Iris pigment epithelial cell (primary cell): ENCODE measurements at regions not wholly inside any gene's neighbourhood (a gene's known extent, or its start where the extent isn't known, plus 50 kb on each side); places are given as distances from the start of the nearest gene placed in this dataset.

Source experiments
- DNase-seq: peaks from one replicate; pipeline ENCODE4 v3.0.0-alpha.2; 2011; ENCODE audit warnings: low read depth

DNA sequence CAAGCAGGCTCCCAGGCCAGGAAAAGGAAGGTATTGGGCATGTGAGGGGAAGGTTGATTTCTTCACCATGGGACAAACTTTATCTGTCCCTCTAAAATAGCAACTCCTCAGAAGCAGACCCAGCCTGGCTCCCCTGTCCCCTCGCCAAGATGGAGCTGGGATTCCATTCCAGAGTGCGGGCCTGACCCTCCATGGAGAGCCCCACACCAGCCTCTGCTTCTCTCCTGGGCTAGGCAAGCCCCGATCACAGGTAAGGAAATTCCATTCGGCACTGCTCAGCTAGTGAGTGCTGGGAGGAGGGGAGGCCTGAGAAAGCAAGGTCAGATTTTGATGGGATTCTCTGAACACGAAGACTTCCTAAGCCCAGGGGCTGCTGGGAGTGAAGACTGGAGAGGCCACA, 98.4 kb downstream of the EFNB1 start:
- DNase-seq, result no peak

DNA sequence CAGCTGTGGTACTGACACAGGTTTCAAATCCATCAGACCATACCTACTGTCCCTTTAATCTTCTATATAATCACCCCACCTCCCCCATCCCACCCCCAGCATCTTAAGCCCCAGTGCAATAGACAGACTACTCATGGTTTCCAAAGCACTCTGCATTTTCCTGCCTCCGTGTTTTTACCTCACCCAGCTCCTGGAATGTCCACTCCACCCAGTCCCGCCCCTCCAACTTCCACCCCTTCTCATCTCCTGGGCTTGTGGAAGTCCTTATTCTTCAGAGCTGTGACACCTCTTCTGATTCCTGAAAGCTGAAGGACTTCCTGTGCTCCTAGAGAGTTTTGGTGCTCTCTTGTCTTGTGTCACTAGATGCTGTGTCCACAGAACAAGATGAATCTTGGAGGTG, 94.3 kb downstream of the EFNB1 start:
- no peak for DNase-seq

DNA sequence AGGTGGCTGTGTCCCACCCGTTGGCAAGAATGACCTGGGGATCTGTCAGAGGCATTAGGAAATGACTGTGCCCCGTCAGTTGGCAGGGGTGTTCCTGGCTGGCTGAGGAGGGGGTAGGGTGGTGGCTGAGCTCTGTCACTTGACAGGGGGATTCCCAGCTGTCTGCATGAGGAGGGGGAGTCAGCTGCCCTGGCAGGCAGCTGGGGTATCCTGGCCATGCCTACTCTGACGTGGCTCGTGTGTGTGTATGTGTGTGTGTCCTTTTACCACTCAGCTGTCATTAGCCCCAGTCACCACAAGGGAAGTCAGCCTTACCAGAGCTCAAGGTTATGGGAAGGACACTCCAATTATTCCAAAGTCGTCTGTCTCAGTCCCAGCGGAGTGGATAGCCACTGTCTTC, 93.2 kb downstream of the EFNB1 start:
- no peak for DNase-seq

DNA sequence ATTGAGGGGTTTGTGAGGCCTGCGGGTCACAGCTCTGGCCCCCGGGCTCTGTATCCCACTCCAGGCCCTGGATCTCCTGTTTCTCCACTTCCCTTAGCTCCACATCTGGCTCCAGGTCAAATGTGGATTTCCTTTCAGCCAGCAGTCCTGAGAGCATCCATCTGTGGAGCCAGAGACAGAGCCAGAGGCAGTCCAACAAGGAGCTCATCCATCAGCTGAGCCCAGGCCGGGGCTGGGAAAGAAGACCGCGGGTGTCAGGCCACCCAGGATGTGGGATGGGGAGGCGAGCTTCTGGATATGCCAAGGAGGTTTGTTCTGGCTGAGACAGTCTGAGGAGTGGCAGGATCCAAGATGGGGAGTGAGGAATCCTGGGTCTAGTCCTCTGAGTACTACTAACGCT, 91.7 kb downstream of the EFNB1 start:
- DNase-seq, result no peak

DNA sequence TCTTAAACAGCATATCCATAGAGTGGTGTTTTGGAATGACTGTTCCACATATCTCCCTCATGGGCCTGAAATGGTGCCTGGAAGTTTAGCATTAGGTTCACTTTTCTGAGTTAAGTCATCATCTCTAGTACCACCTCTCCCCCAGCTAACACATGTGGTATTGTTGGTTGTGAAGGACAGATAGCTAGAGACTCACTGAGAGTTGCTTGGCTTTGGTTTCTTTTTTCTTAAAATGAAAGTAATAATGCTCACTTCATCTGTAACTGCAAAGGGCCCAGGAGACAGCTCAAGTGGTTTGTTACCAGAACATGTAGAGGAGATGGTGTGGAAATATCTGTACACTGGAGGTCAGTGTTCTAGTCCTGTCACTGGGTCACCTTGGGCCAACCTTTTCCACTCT, 90.9 kb downstream of the EFNB1 start:
- DNase-seq, result no peak

DNA sequence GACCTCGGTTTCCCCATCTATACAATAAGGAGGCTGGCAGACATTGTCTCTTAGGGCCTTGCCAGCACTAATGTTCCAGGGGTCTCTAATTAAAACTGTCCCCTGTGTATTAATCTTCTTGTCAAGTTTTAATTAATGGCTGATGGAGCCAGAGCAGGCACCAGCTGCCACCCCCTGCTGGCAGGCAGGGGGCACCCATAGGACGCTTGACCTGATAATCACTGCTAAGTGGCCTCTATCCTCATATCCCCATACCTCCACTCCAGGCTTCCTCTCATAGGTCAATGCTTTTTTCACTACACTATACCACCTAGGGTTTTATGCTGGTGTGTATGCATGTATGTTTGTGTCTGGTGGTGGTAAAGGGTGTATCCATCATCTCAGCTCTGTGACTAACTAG, 89.4 kb downstream of the EFNB1 start:
- DNase-seq, result no peak

DNA sequence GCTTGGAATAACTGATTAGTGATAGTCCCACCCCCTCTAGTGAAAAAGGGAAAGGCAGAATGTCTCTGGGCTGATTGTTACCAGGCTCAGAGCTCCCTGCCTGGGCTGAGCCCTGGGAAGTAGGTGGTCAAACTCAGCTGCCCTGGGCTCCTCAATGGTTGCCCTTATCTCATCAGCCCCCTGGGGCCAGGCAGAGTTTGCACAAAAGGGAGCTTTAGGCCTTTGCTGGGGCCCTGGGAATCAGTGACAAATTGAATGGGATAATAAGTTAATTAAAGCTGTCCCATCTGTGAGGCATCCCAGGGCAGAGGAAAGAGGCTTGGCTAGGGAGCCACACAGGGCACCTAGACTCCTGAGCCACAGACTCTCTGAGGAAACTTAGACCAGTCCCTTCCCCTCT, 89.0 kb downstream of the EFNB1 start:
- no peak for DNase-seq

DNA sequence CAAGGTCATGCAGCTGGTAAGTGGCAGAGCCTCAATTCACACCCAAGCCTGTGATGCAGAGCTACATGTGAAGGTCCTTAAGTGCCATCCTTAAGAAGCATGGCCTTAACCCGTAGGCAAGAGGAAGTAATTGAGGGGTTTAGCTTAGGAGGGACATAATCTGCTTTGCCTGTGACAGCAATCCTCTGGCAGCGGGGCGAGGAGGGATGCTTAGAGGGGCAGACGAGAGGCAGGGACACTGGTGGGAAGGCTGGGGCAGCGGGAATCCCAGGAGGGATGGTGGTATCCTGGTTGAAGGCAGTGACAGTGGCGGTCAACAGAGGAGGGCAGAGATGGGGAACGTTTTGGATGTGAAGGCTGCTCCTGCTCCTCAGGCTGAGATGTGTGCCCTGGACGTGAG, 88.1 kb downstream of the EFNB1 start:
- no peak for DNase-seq

DNA sequence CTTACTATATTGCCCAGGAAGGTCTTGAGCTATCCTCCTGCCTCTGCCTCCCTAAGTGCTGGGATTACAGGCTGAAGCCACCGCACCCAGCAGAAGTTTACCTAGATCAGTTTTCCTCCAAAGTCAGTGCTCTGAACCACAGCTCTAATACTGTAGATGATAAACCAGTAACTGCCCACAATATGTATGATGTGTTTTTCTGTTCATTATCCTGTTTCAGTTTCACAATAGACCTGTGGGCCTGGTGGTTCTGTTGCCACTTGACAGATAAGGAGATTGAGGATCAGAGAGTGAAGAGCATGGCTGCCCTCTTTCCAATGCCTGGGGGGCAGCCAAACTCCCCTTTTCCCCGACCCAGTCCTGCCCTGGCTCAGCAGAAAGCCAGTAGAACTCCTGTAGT, 87.0 kb downstream of the EFNB1 start:
- DNase-seq, result no peak

DNA sequence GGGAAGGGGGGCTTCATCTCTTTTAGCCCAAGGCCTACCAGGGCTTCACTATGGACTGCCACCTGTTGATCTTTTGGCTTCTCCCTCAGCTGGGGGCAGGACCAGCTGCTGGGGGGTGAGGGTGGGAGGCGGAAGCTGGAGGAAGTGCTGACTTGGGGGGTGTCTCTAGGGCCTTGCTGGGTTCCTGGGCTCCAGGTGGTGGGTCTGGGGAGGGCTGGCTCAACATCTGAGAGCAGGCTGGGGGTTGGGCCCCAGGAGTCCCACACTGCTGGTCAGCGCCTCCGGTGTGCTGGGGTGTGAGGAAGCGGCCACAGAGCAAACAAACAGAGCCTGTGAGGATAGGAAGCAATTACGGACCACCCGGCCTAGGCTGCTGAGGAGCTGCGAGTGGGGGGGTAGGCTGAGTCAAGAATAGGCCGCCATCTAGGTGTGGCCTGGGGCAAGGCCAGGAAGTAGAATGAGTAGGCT, 85.7 kb downstream of the EFNB1 start:
- DNase-seq, result no peak

DNA sequence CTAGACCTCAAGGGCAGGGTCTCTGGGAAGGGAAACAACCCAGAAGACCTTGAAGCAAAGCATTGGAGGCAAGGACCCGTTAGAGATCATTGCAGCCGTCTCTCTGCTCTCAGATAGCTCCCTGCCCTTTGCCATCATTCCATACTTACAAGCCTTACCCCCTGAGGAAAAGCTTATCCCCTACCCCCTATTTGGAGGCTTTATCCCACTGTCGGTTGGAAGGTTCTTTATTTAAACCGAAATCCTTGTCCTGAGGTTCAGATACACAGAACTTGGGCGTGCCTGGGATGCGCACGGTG, 84.4 kb downstream of the EFNB1 start:
- no peak for DNase-seq

DNA sequence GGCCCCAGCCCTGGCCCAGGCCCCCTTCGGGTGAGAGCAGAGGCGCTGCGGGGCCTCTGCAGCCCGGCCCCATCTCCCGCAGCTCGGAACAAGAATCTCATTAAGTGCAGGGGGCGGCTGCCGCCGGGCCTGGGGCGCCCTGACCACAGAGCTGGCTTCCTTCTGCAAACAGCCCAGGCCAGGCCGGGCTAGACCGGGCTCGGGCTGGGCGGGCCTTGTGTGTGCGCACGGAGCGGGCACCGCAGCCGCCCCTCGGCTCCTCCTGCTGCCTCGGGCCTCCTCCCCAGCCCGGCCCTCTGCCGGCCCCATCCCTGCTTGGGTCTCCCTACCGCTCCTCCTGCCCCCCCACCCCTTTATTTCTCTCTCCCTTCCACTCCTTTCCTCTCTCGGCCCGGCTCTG, 83.3 kb downstream of the EFNB1 start:
- peak; percentile 23 for DNase-seq

DNA sequence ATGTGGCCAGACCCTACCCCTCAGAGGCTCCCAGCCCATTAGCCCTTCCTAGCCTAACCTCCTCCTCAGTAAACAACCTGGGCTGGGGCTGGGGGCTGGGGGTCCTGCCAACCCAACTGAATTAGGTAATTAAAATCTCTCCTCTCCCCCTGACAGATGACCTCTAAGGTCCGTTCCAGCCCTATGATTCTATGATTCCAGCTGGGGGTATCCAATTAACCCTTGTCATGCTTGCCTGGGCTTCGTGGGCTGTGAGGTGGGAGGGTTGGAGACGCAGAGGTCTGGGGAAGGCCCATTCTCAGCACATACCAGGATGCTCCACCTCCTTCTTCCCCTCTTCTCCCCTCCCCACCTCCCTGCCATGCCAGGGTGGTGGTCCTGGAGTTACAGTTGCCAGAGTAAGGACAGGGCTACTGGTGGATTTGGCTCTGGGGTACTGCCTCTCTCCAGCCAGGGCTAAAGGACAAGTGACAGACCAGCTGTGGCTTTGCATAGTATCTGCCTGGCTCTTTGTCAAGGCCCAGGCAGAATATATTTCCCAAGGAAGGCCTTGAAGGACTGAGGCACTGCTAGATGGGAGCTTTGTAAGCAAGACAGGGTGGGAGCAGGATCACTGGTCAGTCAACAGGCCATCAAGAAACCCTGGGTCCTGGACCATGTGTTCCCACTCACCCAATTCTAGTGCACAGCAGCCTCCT, 82.1 kb downstream of the EFNB1 start:
- DNase-seq, result no peak

DNA sequence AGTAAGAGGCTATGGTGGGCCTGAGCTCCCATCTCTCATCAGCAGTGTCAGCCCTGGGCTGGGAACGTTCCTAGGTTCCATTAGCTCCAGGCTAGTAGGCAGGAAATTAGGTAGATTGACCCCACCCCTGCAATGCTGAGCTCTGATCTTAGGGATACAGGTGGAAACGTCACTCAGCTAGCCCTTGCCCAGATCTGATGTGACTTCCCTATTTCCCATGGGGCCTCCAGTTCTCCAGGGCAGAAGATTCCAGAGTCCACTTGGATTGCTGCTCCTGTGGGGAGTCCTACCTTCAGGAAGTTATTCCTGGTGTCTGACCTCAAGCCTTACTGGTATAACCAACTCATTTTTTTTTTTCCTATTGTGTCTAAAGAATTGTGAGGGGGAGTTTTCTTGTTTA, 81.1 kb downstream of the EFNB1 start:
- DNase-seq, result no peak

DNA sequence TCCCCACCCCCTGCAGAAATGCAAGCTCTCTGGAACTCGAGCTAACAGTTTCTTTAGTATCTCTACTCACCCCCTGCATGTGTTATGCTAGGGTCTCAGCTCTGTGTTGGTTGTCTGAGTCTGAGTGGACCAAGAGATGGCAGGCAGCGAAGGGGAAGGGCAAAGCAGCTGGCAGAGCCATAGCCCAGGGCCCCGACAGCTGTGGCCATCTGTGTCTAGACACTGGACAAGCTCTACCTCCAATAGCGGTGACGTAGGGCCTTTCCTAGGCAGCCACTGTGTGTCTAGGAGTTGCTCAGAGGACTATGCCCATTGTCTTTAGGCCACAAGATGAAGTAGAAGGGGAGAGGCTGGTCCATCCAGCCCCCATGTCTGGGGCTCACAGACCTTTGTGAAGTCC, 79.2 kb downstream of the EFNB1 start:
- no peak for DNase-seq

DNA sequence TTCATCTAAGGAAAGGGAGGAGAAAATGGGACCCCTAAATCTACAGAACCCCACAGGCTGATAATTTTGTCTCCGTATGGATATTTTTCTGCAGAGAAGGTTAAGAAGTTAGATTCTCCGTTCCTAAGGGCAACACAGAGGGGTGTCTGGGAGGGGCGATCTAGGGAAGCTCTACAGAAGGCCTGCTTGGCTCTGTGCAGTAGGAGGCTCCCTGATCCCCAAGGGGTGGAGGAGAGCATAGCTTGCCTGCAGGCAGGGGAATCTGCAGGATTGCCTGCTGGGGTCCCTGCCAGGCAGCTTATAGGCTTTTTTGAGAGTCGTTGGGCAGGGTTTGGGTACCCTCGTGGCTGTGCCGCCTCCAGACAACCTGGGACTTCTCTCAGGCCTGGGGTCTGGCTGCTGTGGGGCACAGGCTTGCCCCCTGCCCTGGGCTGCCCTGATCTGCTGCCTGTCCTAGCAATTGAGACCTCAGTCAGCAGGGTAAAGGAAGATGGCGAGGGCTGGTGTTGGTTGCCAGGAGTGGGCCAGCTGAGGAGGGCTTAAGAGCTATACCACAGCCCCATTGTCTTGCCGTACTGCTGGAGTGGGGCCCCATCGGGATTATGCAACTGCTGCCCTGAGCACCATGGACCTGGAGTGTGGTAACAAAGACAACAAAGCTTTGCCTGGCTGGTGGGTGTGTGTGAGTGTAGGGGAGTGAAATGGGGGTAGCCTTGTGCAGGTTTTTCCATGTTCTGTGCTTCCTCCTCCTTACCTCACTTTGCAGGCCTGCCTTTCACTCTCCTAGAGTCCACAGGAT, 74.1 kb downstream of the EFNB1 start:
- DNase-seq, result no peak

DNA sequence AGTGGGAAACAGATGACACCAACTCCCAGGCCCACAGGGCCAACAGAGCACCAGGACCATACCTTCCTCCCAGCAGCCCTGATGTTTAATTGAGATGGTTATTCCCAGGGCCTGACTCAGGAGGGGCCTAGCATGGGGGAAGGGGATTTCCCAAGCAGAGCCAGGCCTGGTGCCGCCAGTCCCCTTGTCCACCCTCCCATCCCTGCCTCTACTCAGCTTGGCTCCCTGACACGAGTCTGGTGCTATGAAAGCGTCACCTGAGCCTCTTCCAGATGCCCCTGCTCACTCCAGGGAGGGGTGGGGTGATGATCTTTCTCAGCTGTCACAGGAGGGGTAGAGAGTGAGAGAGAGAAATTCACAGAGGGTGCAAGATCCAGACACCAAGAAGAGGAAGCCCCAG, 72.7 kb downstream of the EFNB1 start:
- no peak for DNase-seq

DNA sequence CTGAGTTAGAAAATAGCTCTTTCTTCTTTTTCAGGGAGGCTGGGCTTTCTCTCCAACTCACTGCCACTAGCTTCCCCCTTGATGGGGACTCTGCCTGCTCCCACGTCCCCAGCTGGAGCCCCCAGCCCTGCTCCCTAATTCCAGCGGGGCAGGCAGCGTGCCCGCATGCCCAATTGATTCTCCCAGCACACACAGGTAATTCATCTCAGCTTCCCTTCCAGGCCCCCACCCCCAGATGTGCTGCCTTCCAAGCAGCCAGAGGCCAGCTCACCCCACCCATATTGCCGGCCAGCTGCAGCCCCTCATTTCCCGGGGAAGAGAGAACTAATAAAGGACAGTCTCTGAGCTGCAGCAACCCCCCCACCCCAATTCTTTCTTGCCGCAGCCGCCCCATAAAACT, 69.8 kb downstream of the EFNB1 start:
- DNase-seq, result no peak

DNA sequence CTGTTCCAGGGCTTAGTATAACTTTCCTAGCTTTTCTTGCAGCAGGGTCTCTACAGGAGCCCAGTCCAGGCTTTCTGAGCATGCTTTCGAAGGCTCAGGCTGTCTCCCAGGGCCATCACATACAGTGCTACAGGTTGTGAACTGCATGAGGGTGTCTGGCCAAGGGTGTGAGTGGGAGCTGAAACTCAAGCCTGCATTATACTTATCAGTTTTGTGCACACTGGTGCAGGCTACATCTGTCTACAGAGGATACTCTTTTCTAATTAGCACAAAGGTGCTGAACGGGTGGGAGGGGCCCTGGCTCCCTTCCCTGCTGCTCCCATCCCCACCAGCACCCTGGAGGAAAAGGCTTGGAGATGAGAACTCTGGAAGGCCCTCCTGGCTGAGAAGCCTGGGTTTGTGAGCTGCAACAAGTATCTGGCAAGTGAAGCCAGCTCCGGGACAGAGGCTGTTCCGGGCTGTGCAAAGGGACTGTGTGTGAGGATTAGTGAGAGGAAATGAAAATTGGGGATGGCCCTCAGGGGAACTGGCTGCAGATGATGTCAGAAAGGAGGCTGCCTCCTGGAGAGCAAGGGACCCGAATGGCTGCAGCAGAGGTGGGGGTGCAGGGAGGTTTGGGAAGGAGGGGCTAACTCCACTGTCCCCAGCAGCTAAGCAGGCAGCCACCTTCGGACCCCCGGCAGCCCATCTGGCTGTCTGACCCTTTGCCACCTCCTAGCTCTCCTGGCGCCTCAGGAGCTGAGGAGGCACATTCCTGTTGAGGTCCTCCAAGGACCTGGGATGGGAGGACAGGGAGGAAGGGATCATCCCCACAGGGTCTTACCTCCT, 68.5 kb downstream of the EFNB1 start:
- DNase-seq, result no peak

DNA sequence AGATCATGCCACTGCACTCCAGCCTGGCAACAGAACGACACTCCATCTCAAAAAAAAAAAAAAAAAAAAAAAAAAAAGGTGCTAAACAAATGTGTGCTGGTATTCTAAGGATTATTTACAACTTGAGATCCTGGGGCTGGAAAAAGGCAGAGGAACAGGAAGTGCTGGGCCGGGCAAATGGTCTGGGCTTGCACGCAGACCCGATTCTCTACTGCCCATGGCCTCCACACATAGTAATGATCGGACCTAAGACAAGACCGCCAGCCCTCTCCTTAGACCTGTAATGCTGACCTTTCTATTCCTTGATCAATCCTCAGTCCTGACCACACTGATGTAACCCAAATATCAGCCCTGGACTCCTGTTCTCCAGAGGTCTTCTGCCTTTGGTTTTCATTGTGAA, 67.8 kb downstream of the EFNB1 start:
- no peak for DNase-seq

DNA sequence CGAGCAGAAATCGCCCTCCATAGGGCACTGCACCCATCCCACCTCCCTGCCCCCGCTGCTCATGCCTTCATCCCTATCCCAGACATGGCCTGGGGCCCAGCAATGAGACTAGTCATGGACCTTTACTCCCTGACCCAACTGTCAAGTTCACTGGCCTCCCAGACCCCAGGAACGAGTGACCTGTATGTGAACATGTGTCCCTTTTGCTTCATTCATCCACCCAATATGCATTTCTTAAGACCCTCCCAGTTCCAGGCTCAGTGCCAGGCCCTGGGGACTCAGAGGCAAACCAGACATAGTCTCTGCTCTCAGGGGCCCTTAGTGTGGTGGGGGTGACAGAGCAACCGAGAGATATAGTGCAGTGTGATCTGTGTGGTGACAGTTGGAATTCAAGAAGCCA, 67.0 kb downstream of the EFNB1 start:
- no peak for DNase-seq

DNA sequence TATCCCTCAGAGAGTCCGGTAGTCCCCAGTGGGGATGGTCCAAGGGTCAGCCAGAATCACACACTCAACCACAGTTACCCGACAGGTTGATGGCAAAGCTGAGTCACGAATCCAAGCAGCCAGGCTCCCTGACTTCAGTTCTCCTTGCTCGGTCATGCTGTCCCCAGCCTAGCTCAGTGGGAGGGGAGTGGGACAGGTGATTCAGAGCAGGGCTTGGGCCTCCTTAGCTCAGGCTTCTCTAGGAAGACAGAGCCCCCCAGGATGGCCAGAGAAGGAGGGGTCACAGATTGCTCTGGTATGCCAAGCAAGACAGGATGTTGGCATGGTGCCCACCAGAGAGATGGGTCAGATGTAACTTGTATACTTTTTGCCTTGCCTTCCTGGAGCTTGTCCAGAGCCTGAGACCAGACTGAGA, 66.5 kb downstream of the EFNB1 start:
- peak; percentile 43 for DNase-seq
